NOMO-1 treated with DMSO at 0.1 percent for 48 hours (cell line): ENCODE measurements at regions not wholly inside any gene's neighbourhood (a gene's known extent, or its start where the extent isn't known, plus 50 kb on each side); places are given as distances from the start of the nearest gene placed in this dataset.

Source experiments
- DNase-seq: peaks from one replicate; lab custom pipeline; 2025; ENCODE audit not compliant: unreplicated experiment; lab: John Stamatoyannopoulos, UW

DNA sequence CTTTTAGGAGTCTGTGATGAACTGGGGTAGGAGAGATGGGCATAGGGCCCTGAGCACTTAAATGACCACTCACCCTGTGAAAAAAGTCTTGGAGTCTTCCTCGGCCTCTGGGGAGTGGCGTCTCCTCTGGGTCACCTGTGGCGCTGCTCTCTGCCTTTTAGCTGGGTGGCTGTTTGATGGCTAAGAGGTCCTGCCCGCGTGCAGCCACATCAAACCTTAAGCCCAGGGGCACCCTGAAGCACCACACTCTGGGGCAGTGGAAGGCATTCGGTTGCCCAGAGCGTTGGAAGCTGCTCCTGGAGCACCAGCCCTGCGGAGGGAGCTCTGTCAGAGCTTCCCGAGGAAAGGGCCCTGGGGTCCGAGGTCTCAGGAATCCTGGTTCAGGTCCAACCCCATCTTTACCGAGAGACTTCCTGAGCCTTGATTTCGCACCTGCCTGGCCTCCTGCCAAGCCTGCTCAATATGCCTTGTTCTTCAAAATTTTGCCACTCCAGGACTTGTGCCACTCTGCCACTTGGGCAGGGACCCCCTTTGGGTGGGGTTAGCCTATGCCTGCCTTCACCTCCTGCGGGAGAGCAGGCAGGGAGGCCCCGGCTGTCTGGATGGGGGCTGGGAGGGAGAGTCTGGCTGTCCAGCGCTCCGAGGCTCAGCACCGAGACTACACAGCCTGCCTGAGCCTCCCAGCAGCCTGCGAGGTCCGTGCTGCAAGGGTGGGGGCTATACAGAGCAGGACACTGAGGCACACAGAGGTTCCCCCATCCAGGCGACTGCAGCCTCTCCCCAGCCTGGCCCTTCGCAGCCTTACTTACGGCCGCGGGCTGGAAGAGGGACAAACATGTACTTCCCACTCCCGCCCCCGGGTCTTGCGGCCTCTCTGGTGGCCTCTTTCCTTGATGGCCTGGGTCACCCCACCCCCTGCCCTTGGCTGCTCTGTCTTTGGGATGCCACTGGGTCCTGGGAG lies 63.4 kb upstream of the RNU6ATAC start:
- DNase-seq, result no peak

- DNase-seq, result no peak
Measured at GRCh38 chr9:134228649-134229048, 64.3 kb upstream of the RNU6ATAC start.

- no peak for DNase-seq
Measured at GRCh38 chr9:134229466-134230091, 65.2 kb upstream of the RNU6ATAC start.

GRCh38 chr9:134230092-134230941 lies 66.0 kb upstream of the RNU6ATAC start:
- no peak for DNase-seq

GRCh38 chr9:134230942-134231325 lies 66.6 kb upstream of the RNU6ATAC start:
- no peak for DNase-seq

- no peak for DNase-seq
Measured at GRCh38 chr9:134231330-134231745, 67.0 kb upstream of the RNU6ATAC start.

DNA sequence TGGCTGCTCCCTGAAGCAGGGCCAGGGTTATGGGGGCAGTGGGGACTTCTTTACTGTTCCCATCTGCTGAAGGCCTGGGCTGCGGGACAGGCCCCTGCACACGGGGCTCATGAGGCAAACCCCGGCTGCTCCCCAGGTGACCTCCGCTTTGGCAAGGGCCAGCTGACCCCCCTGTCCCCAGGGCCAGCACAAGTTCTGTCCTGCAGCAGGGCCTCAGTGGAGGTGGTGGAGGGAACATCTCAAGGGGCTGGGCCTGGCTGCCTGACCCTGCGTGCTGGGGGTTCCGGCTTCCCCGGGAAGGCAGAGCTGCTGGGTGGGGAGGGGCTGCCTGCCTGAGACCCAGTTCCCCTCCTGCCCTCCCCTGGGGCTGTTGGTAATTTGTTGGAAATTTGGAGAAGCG lies 67.4 kb upstream of the RNU6ATAC start:
- no peak for DNase-seq

GRCh38 chr9:134233022-134233421 lies 68.7 kb upstream of the RNU6ATAC start:
- DNase-seq, result no peak

DNA sequence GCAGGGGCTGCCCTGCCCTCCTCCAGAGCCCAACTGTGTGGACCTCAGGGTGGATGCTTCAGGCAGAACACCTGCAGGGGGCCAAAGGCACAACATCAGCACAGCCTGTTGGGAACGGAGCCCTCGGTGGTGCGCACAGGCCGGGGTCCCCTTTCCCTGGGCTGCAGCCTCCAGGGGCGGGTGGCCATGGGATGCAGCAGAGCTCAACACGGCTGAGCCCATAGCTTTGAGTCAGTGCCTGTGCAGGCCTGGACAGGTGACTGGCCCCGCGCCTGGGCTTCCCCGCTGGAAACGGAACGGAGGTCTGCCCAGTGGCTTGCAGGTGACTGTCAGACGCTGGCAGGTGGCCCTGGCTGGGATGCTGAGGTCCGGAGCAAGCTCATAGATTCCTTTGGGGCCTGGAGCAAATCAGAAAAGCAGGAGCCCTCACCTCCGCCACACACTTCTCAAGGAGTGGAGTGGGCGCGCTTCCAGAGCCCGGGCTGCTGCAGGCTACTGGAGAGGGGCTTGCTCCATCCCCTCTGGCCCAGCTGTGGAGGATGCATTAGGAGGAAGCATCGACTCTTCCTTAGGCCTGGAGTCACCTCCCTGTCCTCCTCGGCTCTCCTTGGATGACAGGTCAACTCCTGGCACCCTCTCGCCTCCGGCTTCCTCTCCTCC lies 69.8 kb upstream of the RNU6ATAC start:
- DNase-seq, result no peak

DNA sequence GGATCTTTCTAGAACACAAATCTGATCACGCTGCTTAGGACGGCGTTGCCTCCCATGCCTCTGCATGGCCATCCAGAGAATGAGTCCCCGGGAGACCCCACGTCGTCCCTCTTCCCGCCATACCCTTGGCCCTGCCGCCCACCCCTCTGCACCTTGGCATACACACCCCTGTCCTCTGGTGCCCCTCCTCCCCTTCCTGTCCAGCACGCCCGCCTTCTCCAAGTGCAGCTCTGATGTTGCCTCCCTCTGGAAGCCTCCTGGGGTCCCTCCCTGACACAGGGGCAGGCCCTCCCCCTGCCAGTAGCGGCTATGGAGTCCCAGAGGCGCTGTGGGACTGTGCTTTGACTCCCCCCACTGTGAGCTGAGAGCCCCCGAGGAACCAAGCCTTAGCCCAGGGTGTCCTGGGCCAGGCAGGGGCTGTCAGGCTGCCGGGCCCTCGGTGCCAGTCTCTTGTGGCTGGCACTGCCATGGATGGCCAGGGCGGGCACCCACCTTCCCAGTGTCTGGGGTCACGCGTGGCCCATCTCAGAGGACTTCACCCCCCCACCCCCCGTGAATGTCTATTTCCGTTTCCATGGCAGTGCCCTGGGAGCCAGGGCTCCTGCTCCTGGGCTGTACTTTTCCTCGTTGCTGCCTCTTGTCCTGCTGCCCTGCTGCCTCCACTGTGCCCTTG lies 70.5 kb upstream of the RNU6ATAC start:
- no peak for DNase-seq

GRCh38 chr9:134235366-134235765 lies 71.0 kb upstream of the RNU6ATAC start:
- DNase-seq, result no peak

DNA sequence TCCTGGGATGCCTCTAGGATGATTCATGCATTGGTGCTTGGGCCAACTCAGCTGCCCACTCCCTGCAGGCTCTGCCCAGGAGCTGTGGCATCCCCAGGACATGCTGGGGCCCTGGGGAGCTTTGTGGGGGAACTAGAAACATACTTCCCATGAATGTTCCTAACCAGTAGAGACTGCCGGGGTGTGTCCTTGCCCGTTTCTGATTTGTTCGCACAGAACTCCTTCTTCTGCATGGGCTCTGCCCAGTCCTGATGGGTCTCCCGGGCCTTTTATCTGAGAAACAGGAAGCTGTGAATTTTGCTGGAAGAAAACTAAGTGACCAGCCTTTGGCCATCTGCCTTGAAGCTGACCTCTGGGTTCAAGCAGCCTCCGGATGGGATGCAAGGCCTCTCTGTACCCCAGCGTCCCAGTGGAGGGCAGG lies 71.6 kb upstream of the RNU6ATAC start:
- no peak for DNase-seq

DNA sequence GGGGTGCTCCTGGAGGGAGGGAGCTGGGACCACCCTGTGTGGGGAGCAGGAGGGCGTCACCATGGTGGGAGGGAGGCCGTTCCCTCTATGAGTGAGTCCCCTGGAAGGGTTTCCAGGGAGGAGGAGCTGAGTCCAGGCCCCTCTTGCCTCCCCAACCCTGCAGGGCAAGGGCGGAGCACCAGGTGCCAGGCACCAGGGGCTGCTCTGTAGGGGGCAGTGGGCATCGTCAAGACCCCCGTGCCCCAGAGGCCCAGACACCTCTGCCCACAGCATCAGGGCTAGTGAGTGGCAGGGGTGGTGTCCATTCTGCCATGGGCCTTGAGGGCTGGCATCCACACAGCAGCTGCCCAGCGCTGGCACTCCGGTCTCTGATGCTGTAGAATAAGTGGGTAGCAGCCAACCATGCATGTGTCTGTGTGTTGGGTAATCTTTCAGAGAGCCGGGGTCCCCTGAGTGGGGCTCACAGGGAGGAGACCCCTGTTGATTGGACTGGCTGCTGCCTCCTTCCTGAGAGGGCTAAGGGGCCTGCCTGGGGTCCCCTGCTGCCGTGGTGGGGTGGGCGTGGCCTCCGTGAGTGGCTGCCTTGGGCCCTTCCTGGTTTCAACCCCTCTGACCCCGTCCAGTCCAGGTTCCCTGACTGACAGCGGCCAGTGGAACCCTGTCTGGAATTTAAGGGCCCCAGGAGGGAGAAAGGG lies 72.7 kb upstream of the RNU6ATAC start:
- DNase-seq, result no peak

DNA sequence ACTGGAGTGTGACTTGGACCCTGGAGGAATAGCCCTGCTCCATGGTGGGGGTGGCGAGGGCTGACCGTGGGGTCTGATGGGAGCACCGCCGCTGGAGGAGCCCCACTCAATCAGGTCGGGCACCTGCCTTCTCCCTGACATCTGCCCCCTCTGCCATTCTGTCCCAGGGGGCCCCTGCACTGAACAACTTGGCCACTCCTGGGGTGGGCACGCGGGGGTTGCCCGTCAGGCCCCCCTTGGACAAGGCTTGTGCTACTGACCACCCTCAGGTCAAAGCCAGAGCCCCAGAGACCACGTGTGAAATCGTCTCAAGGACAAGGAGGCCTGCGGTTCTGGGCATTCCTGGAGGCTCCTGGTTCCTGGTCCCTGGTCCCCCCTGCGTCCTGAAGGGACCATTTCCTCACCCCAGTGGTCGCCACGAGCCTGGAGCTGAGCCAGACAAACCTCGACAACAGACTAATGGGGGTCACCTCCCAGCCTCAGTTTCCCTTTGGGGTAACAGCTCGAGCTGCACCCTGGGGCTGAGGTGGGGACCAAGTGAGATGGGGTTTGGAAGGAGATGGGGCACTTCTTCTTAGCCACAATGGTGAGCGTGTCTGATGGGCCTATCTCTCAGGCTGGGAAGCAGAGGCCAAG lies 73.4 kb upstream of the RNU6ATAC start:
- DNase-seq, result no peak

- no peak for DNase-seq
Measured at GRCh38 chr9:134239130-134239903, 75.0 kb upstream of the RNU6ATAC start.

- no peak for DNase-seq
Measured at GRCh38 chr9:134239939-134240338, 75.6 kb upstream of the RNU6ATAC start.

- DNase-seq, result no peak
Measured at GRCh38 chr9:134240361-134240760, 76.0 kb upstream of the RNU6ATAC start.

DNA sequence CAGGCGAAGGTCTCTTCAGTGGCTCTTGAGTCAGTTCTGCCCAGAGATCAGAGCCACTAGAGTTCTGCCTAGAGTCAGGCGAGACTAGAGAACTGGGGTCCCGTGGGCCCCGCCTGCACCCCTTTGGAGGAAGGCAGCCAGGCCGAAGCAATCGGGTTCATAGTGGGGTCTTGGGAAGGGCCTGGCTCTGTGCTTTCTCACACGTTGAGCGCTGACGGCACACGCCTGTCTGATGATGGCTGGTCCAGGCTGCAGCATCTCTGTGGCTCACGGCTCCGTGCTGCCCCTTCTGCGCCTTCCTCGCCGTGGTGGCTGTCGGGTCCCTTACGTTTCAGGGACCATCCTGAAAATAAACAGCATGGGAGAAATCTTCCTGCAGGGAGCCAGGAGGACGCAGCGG lies 78.3 kb upstream of the RNU6ATAC start:
- no peak for DNase-seq
